ENCODE measurements at regions not wholly inside any gene's neighbourhood (a gene's known extent, or its start where the extent isn't known, plus 50 kb on each side); places are given as distances from the start of the nearest gene placed in this dataset.

DNA sequence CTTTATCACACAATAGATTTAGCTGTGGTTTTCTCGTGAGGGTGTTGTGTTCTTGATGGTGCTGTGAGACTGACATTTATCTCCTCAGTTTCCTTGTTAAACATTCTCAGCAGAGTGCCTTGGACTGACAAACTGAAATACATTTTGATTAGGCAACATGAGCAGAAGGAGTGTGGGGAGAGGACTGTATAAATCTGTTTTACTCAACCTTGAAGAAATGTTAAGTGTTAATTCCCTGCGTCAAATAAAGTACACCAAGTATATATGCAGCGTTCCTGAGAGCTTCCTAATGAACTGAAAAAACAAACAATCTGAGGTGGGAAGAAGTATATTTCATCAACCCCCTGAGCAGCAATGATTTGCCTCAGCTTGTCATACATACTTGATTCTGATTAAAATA lies 540.3 kb upstream of the B3GALT2 start:
- H3K27me3 ChIP-seq (replicated peaks) = no peaks in the 10 kb centered on the region
- H3K27ac ChIP-seq = no peak overlapping the region
- no peak overlapping the region for H3K4me3 ChIP-seq
- H3K4me1 ChIP-seq (replicated peaks) = no peaks in the 10 kb centered on the region
- no peaks in the 10 kb centered on the region for H3K36me3 ChIP-seq
- no peaks in the 10 kb centered on the region for H3K9me3 ChIP-seq (replicated peaks)
- no peak for DNase-seq (ENCODE audit: low read depth in 1 of 2, low spot score in 2 of 2)

DNA sequence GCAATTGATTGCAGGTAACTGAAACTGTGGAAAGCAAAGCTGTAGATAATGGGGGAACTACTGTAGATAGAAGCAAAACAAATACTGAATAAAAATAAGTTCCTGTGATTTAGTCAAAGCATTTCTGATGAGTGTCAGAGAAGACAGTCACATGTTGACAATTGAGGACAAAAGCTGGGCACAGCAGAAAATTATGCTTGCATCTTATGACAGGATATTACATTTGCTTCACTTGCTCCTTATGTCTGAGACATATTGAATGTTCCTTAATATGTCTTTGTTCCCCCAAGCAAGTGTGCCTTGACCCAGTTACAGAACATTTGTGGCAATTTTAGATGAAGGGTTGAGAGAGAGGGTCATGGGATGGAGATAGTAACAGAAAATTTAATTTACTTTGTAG lies 526.0 kb upstream of the B3GALT2 start:
- DNase-seq (ENCODE audit: low read depth in 1 of 2, low spot score in 2 of 2) = no peak
- Histone ChIP-seq H3K27ac (no peak overlapping the region), H3K27me3 (replicated peaks) (no peaks in the 10 kb centered on the region), H3K4me3 (no peak overlapping the region), H3K9me3 (replicated peaks) (no peaks in the 10 kb centered on the region), H3K36me3 (no peaks in the 10 kb centered on the region), H3K4me1 (replicated peaks) (no peaks in the 10 kb centered on the region; the same call in 1 of the 2 replicates)

DNA sequence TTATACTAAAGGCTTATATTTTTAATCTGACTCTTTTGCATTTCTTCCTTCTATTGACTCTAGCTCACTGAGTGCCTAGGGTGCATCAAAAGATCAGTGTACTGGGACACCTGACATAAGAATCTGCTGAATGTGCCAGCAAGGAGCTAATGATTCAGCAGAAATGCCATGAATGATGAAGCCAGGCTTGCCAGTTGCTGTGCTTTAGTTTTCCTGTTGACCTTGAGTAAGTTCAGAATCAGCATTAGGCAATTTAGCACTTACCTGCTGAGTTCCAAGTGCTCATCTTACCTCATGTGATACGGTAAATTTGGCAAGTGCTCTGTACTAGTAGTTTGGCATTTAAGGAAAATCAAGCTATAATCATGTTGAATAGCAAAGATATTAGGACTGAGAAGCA lies 523.2 kb upstream of the B3GALT2 start:
- Histone ChIP-seq H3K27ac (no peak overlapping the region), H3K27me3 (replicated peaks) (no peaks in the 10 kb centered on the region), H3K4me1 (replicated peaks) (no peaks in the 10 kb centered on the region; the same call in 1 of the 2 replicates), H3K4me3 (no peak overlapping the region), H3K9me3 (replicated peaks) (no peaks in the 10 kb centered on the region), H3K36me3 (no peaks in the 10 kb centered on the region)
- no peak for DNase-seq (ENCODE audit: low read depth in 1 of 2, low spot score in 2 of 2)

- H3K4me1 ChIP-seq (replicated peaks) = no peaks in the 10 kb centered on the region; the same call in 1 of the 2 replicates
- DNase-seq (ENCODE audit: low read depth in 1 of 2, low spot score in 2 of 2) = no peak
- no peaks in the 10 kb centered on the region for H3K27me3 ChIP-seq (replicated peaks)
- no peak overlapping the region for H3K4me3 ChIP-seq
- H3K9me3 ChIP-seq (replicated peaks) = no peaks in the 10 kb centered on the region
- H3K27ac ChIP-seq = no peak overlapping the region
- no peaks in the 10 kb centered on the region for H3K36me3 ChIP-seq
These were observed 521.0 kb upstream of the B3GALT2 start for GRCh38 chr1:193707271-193708021.

DNA sequence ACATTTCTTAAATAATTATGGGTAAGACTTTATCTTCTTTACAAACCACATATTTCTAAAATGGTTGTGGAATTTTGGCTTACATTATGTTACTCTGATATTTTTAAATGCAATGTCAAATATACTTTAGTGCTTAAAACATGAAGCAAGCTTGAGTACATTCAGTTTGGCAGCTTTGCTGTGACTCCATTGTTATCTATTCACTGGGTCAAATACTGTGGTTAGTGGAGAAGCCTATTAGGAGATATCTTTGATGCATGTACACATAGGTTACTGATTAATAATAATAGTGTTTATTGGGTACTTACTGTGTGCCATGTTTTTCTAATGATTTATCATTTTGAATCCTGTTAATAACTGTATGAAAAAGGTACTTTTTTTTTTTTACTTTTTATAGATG lies 520.4 kb upstream of the B3GALT2 start:
- no peak for DNase-seq (ENCODE audit: low read depth in 1 of 2, low spot score in 2 of 2)
- Histone ChIP-seq H3K27ac (no peak overlapping the region), H3K4me3 (no peak overlapping the region), H3K27me3 (replicated peaks) (no peaks in the 10 kb centered on the region), H3K4me1 (replicated peaks) (no peaks in the 10 kb centered on the region; the same call in 1 of the 2 replicates), H3K9me3 (replicated peaks) (no peaks in the 10 kb centered on the region), H3K36me3 (no peaks in the 10 kb centered on the region)

DNA sequence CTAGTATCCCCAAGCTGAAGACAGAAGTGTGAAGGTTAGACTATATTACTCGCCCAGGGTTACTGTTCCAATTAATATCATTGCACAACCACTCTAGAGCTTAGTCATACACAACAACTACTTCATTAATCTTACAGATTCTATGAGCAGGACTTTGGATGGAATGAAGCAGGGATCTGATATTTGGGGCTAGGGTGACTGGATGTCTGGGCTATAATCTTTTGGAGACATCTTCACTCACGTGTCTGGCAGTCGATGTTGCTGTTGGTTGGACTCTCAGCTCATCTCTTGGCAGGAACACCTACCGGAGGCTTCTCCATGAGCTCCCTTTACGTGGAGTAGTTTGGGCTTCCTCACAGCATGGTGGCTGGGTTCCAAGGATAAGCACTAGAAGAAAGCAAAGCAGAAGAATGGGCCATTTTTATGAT lies 519.2 kb upstream of the B3GALT2 start:
- Histone ChIP-seq H3K9me3 (replicated peaks) (no peaks in the 10 kb centered on the region), H3K4me3 (no peak overlapping the region), H3K36me3 (no peaks in the 10 kb centered on the region), H3K4me1 (replicated peaks) (peaks cover 3% of the 10 kb centered on the region), H3K27ac (no peak overlapping the region), H3K27me3 (replicated peaks) (no peaks in the 10 kb centered on the region)
- no peak for DNase-seq (ENCODE audit: low read depth in 1 of 2, low spot score in 2 of 2)

- Histone ChIP-seq H3K36me3 (no peaks in the 10 kb centered on the region), H3K27me3 (replicated peaks) (no peaks in the 10 kb centered on the region), H3K9me3 (replicated peaks) (no peaks in the 10 kb centered on the region), H3K27ac (no peak overlapping the region), H3K4me1 (replicated peaks) (peaks cover 5% of the 10 kb centered on the region), H3K4me3 (no peak overlapping the region)
- DNase-seq (ENCODE audit: low read depth in 1 of 2, low spot score in 2 of 2) = no peak
These were observed 517.2 kb upstream of the B3GALT2 start for GRCh38 chr1:193703655-193704054.

- Histone ChIP-seq H3K9me3 (replicated peaks) (no peaks in the 10 kb centered on the region), H3K36me3 (no peaks in the 10 kb centered on the region), H3K27me3 (replicated peaks) (no peaks in the 10 kb centered on the region), H3K4me1 (replicated peaks) (peaks cover 5% of the 10 kb centered on the region), H3K27ac (no peak overlapping the region), H3K4me3 (no peak overlapping the region)
- no peak for DNase-seq (ENCODE audit: low read depth in 1 of 2, low spot score in 2 of 2)
These were observed 516.7 kb upstream of the B3GALT2 start for GRCh38 chr1:193703121-193703520.

DNA sequence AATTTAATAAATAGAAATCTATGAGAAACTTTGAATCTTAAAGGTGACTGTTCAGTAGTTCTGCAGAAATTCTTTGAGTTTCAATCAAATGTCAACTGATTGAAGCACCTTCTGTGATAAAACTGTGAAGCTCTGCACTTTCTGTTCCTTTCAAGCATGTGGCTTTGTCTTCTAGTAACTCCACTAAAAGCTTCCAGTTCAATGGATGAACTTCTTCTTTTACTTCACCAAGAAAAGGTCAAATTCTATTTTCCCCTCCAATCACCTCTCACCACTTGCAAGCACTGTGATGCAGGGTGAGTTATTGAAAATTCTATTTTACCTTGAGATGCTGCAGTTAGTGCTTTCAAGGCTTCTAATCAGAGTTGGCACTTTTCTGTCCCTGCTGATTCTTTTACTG lies 515.3 kb upstream of the B3GALT2 start:
- Histone ChIP-seq H3K4me3 (no peak overlapping the region), H3K9me3 (replicated peaks) (no peaks in the 10 kb centered on the region), H3K36me3 (no peaks in the 10 kb centered on the region), H3K27me3 (replicated peaks) (no peaks in the 10 kb centered on the region), H3K4me1 (replicated peaks) (peaks cover 5% of the 10 kb centered on the region), H3K27ac (no peak overlapping the region)
- no peak for DNase-seq (ENCODE audit: low read depth in 1 of 2, low spot score in 2 of 2)

GRCh38 chr1:193700710-193701355 lies 514.4 kb upstream of the B3GALT2 start:
- DNase-seq (ENCODE audit: low read depth in 1 of 2, low spot score in 2 of 2) = peak in 1 of 2 experiments; percentile 38
- Histone ChIP-seq H3K36me3 (no peaks in the 10 kb centered on the region), H3K4me1 (replicated peaks) (peaks cover 5% of the 10 kb centered on the region), H3K9me3 (replicated peaks) (no peaks in the 10 kb centered on the region), H3K27ac (no peak overlapping the region), H3K27me3 (replicated peaks) (no peaks in the 10 kb centered on the region), H3K4me3 (no peak overlapping the region)

- H3K27me3 ChIP-seq (replicated peaks) = 0 out of 2 replicates have a peak, but pooled peaks cover 3% of the 10 kb centered on the region
- H3K4me1 ChIP-seq (replicated peaks) = peaks cover 5% of the 10 kb centered on the region
- DNase-seq (ENCODE audit: low read depth in 1 of 2, low spot score in 2 of 2) = no peak
- no peak overlapping the region for H3K27ac ChIP-seq
- H3K4me3 ChIP-seq = no peak overlapping the region
- H3K36me3 ChIP-seq = no peaks in the 10 kb centered on the region
- no peaks in the 10 kb centered on the region for H3K9me3 ChIP-seq (replicated peaks)
These were observed 512.8 kb upstream of the B3GALT2 start for GRCh38 chr1:193699261-193699660.

- peaks cover 5% of the 10 kb centered on the region for H3K4me1 ChIP-seq (replicated peaks)
- H3K36me3 ChIP-seq = no peaks in the 10 kb centered on the region
- H3K27me3 ChIP-seq (replicated peaks) = 0 out of 2 replicates have a peak, but pooled peaks cover 4% of the 10 kb centered on the region
- H3K9me3 ChIP-seq (replicated peaks) = no peaks in the 10 kb centered on the region
- no peak overlapping the region for H3K4me3 ChIP-seq
- no peak for DNase-seq (ENCODE audit: low read depth in 1 of 2, low spot score in 2 of 2)
- no peak overlapping the region for H3K27ac ChIP-seq
These were observed 511.4 kb upstream of the B3GALT2 start for GRCh38 chr1:193697776-193698175.

GRCh38 chr1:193697115-193697762 lies 510.8 kb upstream of the B3GALT2 start:
- no peak overlapping the region for H3K27ac ChIP-seq
- H3K36me3 ChIP-seq = no peaks in the 10 kb centered on the region
- no peak for DNase-seq (ENCODE audit: low read depth in 1 of 2, low spot score in 2 of 2)
- 0 out of 2 replicates have a peak, but pooled peaks cover 7% of the 10 kb centered on the region for H3K27me3 ChIP-seq (replicated peaks)
- no peak overlapping the region for H3K4me3 ChIP-seq
- peaks cover 5% of the 10 kb centered on the region for H3K4me1 ChIP-seq (replicated peaks)
- no peaks in the 10 kb centered on the region for H3K9me3 ChIP-seq (replicated peaks)

DNA sequence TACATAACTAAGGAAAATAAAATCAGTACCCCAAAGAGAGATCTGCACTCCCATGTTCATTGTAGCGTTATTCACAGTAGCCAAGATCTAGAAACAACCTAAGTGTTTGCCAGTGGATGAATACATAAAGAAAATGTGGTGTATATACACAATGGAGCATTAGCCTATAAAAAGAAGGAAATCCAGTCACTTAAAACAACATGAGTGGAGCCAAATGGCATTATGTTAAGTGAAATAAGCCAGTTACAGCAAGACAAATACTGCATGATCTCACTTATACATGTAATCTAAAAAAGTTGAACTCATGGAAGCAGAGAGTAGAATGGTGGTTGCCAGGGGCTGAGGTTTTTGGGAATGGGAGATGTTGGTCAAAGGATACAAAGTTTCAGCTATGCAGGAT lies 508.3 kb upstream of the B3GALT2 start:
- Histone ChIP-seq H3K4me3 (no peak overlapping the region), H3K36me3 (no peaks in the 10 kb centered on the region), H3K4me1 (replicated peaks) (no peaks in the 10 kb centered on the region), H3K9me3 (replicated peaks) (no peaks in the 10 kb centered on the region), H3K27me3 (replicated peaks) (0 out of 2 replicates have a peak, but pooled peaks cover 7% of the 10 kb centered on the region), H3K27ac (no peak overlapping the region)
- DNase-seq (ENCODE audit: low read depth in 1 of 2, low spot score in 2 of 2) = no peak

All from SJSA1 (cell line).